Right atrium auricular region (tissue), 2 donors: ENCODE measurements at regions not wholly inside any gene's neighbourhood (a gene's known extent, or its start where the extent isn't known, plus 50 kb on each side); places are given as distances from the start of the nearest gene placed in this dataset.

Experiments used
- DNase-seq: peaks from one replicate; pipeline ENCODE4 v3.0.0-alpha.2; 2019; ENCODE audit warnings: low spot score
- H3K27ac ChIP-seq, 2 donors: fragments of 200-600 bp; sonication (generic); 1 replicate in 1 of 2; 2 replicates in 1 of 2; pipeline ENCODE4 v1.5.1; 2016 to 2019
- H3K27me3 ChIP-seq, 2 donors: fragments of 200-600 bp; sonication (generic); one replicate each; pipeline versions ENCODE4 v1.5.1 to v1.6.0; 2017 to 2019
- H3K36me3 ChIP-seq: fragments of 200-600 bp; sonication (generic); one replicate; pipeline ENCODE4 v1.5.1; 2016
- H3K4me1 ChIP-seq, 2 donors: fragments of 200-600 bp; sonication (generic); one replicate each; pipeline versions ENCODE4 v1.5.1 to v1.6.0; 2017 to 2019
- H3K4me3 ChIP-seq, 2 donors: fragments of 200-600 bp; sonication (generic); 1 replicate in 1 of 2; 2 replicates in 1 of 2; pipeline ENCODE4 v1.5.1; 2017 to 2019; ENCODE audit warnings: mild to moderate bottlenecking in 1 of 2, moderate library complexity in 1 of 2
- H3K9me3 ChIP-seq, 2 donors: fragments of 200-600 bp; sonication (generic); one replicate each; pipeline ENCODE4 v1.5.1; 2019
- TF ChIP-seq, protein P1 (sequence below), 2 donors: fragments of 200-600 bp; sonication (generic); IDR thresholded peaks; one replicate each; pipeline ENCODE4 v1.5.1; 2019; ENCODE audit warnings: antibody characterized with exemption in 2 of 2

DNA sequence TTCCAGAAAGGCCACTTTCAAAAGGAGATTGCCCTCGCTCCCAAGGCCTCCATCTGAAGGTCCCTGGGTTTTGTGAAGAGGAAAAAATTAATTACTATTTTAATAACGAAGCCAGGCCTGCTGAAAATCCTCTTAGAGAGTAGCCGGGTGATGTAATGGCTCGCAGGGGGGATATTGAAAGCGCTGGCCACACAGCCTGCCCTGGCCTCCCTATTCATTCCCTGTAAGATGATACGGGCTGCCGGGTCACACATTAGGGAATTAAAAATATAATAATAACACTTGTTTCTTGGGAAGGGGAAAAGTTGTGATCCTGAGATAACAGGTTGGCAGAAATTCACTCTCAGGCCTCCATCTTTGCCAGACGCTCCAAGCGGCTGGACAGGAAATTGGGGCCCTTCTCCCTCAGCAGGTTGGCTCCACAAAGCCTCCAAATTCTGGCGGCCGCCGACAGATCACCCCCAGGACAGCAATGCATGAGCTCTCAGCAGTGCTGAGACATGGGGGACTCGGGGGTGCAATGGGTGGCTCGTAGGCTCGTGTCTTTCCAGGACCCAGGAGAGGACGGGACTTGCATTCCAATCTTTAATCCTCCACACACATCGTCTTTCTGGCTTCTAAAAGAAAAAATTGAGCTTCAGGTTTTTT is 299.9 kb upstream of the SALL3 start:
- no peak for DNase-seq
- no peaks in the 10 kb centered on the region for H3K36me3 ChIP-seq
- no peaks in the 10 kb centered on the region for H3K27me3 ChIP-seq
- H3K27ac ChIP-seq = no peak overlapping the region
- H3K4me3 ChIP-seq = no peak overlapping the region
- TF ChIP-seq, protein P1, sequence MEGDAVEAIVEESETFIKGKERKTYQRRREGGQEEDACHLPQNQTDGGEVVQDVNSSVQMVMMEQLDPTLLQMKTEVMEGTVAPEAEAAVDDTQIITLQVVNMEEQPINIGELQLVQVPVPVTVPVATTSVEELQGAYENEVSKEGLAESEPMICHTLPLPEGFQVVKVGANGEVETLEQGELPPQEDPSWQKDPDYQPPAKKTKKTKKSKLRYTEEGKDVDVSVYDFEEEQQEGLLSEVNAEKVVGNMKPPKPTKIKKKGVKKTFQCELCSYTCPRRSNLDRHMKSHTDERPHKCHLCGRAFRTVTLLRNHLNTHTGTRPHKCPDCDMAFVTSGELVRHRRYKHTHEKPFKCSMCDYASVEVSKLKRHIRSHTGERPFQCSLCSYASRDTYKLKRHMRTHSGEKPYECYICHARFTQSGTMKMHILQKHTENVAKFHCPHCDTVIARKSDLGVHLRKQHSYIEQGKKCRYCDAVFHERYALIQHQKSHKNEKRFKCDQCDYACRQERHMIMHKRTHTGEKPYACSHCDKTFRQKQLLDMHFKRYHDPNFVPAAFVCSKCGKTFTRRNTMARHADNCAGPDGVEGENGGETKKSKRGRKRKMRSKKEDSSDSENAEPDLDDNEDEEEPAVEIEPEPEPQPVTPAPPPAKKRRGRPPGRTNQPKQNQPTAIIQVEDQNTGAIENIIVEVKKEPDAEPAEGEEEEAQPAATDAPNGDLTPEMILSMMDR (IDR thresholded peaks at IDR 0.05) = no peak
- no peaks in the 10 kb centered on the region for H3K4me1 ChIP-seq
- no peaks in the 10 kb centered on the region for H3K9me3 ChIP-seq

DNA sequence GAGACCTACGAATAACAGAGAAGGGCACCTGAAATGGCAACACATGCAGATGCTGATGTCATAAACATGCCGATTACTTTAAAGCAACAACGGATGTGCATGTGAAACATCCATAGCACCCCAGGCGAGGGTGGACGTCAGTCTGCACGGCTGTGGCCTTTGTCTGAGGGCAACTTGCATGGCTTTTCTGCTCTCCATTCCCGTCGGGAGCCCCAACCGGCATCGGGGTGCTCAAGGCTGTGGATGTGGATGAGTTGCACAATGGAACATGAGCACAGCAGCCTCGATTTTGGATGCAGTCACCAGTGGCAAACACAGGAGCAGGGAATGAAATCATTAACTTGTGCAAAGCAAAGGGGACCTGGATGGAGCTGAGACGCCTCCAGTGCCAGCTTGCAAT is 298.2 kb upstream of the SALL3 start:
- Histone ChIP-seq H3K4me1 (no peaks in the 10 kb centered on the region), H3K27me3 (no peaks in the 10 kb centered on the region), H3K9me3 (no peaks in the 10 kb centered on the region), H3K27ac (no peak overlapping the region), H3K36me3 (no peaks in the 10 kb centered on the region), H3K4me3 (no peak overlapping the region)
- TF ChIP-seq, protein P1 (IDR thresholded peaks at IDR 0.05) = no peak
- no peak for DNase-seq

DNA sequence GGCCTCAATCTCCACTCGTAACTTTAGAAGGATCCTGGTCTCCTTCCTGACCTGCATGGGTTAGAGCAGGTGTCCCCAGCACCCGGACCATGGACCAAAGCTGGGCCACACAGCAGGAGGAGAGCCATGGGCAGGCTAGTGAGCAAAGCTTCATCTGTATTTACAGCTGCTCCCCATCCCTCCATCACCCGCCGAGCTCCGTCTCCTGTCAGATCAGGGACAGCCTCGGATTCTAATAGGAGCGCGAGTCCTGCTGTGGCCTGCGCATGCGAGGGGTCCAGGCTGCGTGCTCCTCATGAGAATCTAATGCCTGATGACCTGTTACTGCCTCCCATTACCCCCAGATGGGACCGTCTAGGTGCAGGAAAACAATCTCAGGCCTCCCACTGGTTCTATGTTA is 297.7 kb upstream of the SALL3 start:
- TF ChIP-seq, protein P1 (IDR thresholded peaks at IDR 0.05) = no peak
- Histone ChIP-seq H3K27me3 (no peaks in the 10 kb centered on the region), H3K9me3 (no peaks in the 10 kb centered on the region), H3K27ac (no peak overlapping the region), H3K4me3 (no peak overlapping the region), H3K4me1 (no peaks in the 10 kb centered on the region), H3K36me3 (no peaks in the 10 kb centered on the region)
- no peak for DNase-seq

DNA sequence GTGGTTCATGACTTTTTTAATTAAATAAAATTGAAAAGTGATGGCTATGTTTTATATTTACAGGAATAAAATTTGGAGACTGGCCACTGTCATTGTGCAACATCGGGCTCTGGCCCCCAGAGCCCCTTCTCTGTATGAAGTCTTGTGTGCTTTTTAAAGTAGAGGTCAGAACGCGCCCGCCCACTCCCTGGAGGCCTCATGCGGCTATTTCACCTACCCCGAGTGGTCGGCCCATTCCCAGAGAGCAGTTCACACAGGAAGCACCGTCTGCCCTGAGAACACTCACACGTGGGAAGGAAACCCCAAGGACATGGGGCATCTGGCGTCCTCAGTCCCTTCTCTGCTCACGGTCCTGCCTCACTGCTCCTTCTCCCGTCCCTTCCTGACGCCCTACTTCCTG is 296.9 kb upstream of the SALL3 start:
- H3K36me3 ChIP-seq = no peaks in the 10 kb centered on the region
- no peaks in the 10 kb centered on the region for H3K27me3 ChIP-seq
- TF ChIP-seq, protein P1 (IDR thresholded peaks at IDR 0.05) = no peak
- no peak overlapping the region for H3K4me3 ChIP-seq
- no peaks in the 10 kb centered on the region for H3K4me1 ChIP-seq
- no peak for DNase-seq
- no peaks in the 10 kb centered on the region for H3K9me3 ChIP-seq
- H3K27ac ChIP-seq = no peak overlapping the region

DNA sequence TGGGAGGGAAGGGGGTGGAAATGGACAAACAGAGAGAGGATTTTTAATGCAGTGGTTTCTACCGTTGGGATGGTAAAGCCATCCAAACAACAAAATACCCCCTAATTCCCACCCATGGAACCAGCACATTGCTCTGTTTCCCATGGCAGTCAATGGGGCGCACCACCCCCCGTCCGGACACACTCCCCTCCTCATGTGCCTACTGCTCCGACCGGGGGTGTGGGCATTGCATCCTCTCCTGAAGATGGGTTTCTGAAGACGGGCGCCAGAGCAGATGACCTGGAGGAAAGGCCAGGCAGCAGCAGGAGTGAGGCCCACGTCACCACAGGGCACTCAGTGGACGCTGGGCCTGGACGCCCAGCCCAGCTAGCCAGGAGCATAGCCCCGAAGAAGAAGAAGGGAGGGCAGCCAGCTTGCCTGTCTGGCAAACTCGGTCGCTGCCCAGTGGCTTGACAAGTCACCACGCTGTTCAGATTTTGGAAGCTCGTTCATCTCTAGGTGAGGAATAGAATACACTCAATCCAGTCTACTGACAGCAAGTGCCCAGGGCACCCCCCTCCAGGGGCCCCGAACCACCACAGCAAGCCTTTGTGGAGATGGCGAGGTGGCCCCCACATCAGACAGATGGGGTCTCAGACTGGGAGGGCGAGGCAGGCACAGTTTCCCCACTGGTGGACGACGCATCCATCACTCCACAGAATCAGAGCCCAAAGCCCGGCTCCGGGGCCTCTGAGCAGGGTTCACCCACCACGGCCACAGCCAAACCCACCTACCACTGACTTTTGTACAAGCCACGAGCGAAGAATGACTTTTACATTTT is 296.2 kb upstream of the SALL3 start:
- Histone ChIP-seq H3K36me3 (no peaks in the 10 kb centered on the region), H3K4me1 (no peaks in the 10 kb centered on the region), H3K9me3 (no peaks in the 10 kb centered on the region), H3K4me3 (no peak overlapping the region), H3K27me3 (no peaks in the 10 kb centered on the region), H3K27ac (no peak overlapping the region)
- DNase-seq = no peak
- TF ChIP-seq, protein P1 (IDR thresholded peaks at IDR 0.05) = no peak
